GM23248 (cell line): ENCODE measurements at regions not wholly inside any gene's neighbourhood (a gene's known extent, or its start where the extent isn't known, plus 50 kb on each side); places are given as distances from the start of the nearest gene placed in this dataset.

Experiments
- EZH2 ChIP-seq: fragments of 200-600 bp; sonication (generic); IDR thresholded peaks from 2 replicates; pipeline ENCODE4 v1.6.1; 2018; ENCODE audit warnings: antibody characterized with exemption, mild to moderate bottlenecking; ENCODE audit not compliant: insufficient read depth, poor library complexity, severe bottlenecking
- EZH2phosphoT487 ChIP-seq: fragments of 200-600 bp; sonication (generic); IDR thresholded peaks from 2 replicates; pipeline ENCODE4 v1.6.1; 2018; ENCODE audit warnings: antibody characterized with exemption, moderate library complexity, mild to moderate bottlenecking, low read depth; ENCODE audit not compliant: insufficient read depth

- TF ChIP-seq EZH2phosphoT487 (no peak), EZH2 (no peak)
Measured at GRCh38 chr10:131439705-131440104, 128.2 kb upstream of the TCERG1L start.
